Ishikawa (cell line): ENCODE measurements at regions not wholly inside any gene's neighbourhood (a gene's known extent, or its start where the extent isn't known, plus 50 kb on each side); places are given as distances from the start of the nearest gene placed in this dataset.

Source experiments
- CEBPB ChIP-seq: IDR thresholded peaks from 2 replicates; pipeline ENCODE4 v1.6.1; 2012
- CREB1 ChIP-seq: IDR thresholded peaks from 2 replicates; pipeline ENCODE4 v1.6.1; 2012; ENCODE audit warnings: low read depth
- EGR1 ChIP-seq: IDR thresholded peaks from 2 replicates; pipeline ENCODE4 v1.6.1; 2012
- EP300 ChIP-seq: IDR thresholded peaks from 2 replicates; pipeline ENCODE4 v1.6.1; 2012; ENCODE audit warnings: borderline replicate concordance
- FOXM1 ChIP-seq: IDR thresholded peaks from 2 replicates; pipeline ENCODE4 v1.6.1; 2012; ENCODE audit warnings: low read depth, borderline replicate concordance
- NFIC ChIP-seq: IDR thresholded peaks from 2 replicates; pipeline ENCODE4 v1.6.1; 2012
- RAD21 ChIP-seq: IDR thresholded peaks from 2 replicates; pipeline ENCODE4 v1.6.1; 2012; ENCODE audit warnings: low read depth
- TAF1 ChIP-seq: IDR thresholded peaks from 2 replicates; pipeline ENCODE4 v1.6.1; 2012; ENCODE audit warnings: low read depth, mild to moderate bottlenecking
- TCF12 ChIP-seq: IDR thresholded peaks from 2 replicates; pipeline ENCODE4 v1.6.1; 2012; ENCODE audit warnings: low read depth
- TEAD4 ChIP-seq: IDR thresholded peaks from 2 replicates; pipeline ENCODE4 v1.6.1; 2012
- YY1 ChIP-seq: IDR thresholded peaks from 2 replicates; pipeline ENCODE4 v1.6.1; 2012; ENCODE audit warnings: low read depth
- ZBTB7A ChIP-seq: IDR thresholded peaks from 2 replicates; pipeline ENCODE4 v1.6.1; 2012; ENCODE audit warnings: low read depth
- TF ChIP-seq, protein P1 (sequence below): IDR thresholded peaks from 2 replicates; pipeline ENCODE4 v1.6.1; 2012
- TF ChIP-seq, protein P2 (sequence below): IDR thresholded peaks from 2 replicates; pipeline ENCODE4 v1.6.1; 2012; ENCODE audit warnings: low read depth, mild to moderate bottlenecking
- TF ChIP-seq, protein P3 (sequence below): IDR thresholded peaks from 2 replicates; pipeline ENCODE4 v1.6.1; 2012

DNA sequence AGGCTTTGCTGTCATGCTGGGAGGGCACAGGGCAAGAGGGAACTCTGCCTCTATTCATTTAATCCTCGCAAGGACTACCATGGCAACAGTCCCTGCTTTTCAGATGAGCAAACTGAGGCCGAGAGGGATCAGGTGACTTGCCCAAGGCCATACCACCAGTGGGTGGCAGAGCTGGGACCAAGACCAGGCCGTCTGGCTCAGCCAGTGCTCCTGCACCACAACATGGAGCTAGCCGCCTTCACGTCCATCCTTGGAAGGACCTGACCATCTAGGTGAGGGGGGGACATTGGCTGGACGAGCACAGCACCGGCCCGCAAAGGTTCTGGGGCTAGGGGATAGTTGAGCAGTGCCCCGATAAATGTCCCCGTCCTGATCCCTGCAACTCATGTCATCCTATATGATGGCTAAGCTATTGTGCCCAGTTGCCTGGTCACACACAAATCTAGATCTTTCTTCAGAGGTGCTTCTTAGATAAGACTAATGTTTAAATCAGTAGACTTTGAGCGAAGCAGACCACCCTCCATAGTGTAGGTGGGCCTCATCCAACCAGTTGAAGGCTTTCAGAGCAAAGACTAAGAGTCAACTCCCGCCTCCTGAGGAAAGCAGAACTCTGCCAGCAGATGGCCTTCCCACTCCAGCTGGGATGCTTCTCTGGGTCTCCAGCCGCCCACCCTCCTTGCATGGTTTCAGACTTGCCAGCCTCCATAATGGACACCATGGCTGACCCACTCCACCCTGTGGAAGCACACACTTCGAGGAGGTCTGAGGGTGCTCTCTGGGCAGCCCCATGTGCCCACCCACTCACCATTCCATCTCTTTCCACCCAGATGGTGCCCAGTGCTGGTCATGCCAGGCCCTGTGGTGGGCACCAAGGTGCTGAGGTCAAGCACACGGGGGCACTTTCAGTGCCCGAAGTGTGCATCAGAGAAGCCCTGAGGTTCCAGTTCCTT lies 214.8 kb upstream of the RAB6C start:
- TF ChIP-seq TAF1 = no peak
- TF ChIP-seq, protein P1, sequence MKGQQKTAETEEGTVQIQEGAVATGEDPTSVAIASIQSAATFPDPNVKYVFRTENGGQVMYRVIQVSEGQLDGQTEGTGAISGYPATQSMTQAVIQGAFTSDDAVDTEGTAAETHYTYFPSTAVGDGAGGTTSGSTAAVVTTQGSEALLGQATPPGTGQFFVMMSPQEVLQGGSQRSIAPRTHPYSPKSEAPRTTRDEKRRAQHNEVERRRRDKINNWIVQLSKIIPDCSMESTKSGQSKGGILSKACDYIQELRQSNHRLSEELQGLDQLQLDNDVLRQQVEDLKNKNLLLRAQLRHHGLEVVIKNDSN = peak; percentile 55

DNA sequence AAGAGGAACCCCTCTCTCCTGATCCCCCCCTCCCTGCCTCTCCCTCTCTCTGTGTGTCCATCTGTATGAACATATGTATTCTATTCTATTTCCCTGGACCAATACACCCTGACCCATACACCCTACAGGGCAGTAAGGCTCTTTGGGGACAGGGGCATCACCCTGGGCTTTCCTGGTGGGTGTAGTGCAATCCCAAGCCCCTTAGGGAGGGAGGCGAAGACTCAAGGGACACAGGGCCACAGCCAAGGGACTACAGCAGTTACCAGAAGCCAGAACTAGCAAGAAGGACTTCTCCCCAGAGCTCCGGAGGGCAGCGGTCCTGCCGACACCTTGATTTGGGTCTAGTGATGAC lies 214.2 kb upstream of the RAB6C start:
- no peak for TF ChIP-seq EP300

DNA sequence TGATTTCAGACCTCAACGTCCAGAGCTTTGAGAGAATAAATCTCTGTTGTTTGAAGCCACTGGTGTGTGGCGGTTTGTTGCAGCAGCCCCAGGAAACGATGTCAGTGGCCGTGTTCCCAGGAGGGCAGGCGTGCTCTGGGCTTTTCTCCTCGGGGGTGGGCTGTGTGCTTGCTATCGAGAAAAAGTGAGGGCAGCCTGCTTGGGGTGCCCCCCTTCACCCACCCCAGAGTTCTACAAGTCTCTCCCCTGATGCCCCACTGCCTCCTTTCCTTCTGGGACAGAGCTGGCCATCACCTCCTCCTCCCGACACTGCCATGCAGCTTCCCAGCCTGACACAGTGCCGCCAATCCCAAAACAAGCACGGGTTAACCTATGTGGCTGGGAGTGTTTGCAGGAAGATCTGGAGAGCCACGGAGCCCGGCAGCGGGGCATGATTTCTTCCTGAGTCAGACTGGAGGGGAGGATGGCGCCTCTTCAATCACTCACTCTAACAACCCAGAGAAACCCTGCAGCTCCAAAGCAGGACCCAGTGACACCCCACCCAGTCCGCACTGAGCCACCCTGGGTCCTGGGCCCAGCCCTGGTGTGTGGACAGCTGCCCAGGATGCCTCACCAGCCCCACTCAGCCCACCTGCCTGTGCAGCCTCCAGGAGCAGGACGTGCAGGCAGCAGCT lies 213.7 kb upstream of the RAB6C start:
- TF ChIP-seq TCF12 (no peak), ZBTB7A (no peak)

DNA sequence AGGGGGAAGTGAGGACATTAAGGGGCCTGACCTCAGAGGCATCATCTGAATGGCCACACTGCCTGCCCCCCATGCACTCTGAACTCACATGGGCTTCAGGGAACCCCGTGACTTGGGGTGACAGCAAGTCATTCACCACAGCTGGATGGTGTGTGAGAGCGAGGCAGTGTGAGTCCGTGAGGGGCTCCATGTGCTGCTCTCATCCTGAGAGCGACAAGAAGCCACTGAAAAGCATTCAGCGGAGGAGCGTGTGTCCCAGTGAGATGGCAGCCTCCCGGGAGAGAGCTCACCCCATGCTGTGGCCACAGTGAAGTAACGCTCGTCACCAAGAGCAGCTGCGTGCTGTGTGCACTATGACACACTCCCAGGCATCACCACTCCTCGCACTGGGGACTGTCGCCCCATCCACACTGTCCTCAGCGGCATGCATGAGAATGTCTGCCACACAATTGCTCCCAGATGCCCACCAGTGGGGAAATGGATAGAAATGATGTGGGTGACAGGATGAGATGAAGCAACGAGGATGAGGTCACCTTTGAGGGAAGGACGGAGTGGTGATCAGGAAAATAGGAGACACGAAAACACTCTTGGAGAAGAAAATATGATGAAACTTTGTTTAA lies 213.0 kb upstream of the RAB6C start:
- TF ChIP-seq TCF12 (no peak), YY1 (no peak), EGR1 (no peak), TEAD4 (no peak), ZBTB7A (no peak), TAF1 (no peak), NFIC (no peak), CREB1 (no peak), RAD21 (no peak), EP300 (no peak), FOXM1 (no peak), CEBPB (no peak)
- TF ChIP-seq, protein P2, sequence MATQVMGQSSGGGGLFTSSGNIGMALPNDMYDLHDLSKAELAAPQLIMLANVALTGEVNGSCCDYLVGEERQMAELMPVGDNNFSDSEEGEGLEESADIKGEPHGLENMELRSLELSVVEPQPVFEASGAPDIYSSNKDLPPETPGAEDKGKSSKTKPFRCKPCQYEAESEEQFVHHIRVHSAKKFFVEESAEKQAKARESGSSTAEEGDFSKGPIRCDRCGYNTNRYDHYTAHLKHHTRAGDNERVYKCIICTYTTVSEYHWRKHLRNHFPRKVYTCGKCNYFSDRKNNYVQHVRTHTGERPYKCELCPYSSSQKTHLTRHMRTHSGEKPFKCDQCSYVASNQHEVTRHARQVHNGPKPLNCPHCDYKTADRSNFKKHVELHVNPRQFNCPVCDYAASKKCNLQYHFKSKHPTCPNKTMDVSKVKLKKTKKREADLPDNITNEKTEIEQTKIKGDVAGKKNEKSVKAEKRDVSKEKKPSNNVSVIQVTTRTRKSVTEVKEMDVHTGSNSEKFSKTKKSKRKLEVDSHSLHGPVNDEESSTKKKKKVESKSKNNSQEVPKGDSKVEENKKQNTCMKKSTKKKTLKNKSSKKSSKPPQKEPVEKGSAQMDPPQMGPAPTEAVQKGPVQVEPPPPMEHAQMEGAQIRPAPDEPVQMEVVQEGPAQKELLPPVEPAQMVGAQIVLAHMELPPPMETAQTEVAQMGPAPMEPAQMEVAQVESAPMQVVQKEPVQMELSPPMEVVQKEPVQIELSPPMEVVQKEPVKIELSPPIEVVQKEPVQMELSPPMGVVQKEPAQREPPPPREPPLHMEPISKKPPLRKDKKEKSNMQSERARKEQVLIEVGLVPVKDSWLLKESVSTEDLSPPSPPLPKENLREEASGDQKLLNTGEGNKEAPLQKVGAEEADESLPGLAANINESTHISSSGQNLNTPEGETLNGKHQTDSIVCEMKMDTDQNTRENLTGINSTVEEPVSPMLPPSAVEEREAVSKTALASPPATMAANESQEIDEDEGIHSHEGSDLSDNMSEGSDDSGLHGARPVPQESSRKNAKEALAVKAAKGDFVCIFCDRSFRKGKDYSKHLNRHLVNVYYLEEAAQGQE = no peak
- TF ChIP-seq, protein P3, sequence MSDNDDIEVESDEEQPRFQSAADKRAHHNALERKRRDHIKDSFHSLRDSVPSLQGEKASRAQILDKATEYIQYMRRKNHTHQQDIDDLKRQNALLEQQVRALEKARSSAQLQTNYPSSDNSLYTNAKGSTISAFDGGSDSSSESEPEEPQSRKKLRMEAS = no peak
- TF ChIP-seq, protein P1 = no peak

DNA sequence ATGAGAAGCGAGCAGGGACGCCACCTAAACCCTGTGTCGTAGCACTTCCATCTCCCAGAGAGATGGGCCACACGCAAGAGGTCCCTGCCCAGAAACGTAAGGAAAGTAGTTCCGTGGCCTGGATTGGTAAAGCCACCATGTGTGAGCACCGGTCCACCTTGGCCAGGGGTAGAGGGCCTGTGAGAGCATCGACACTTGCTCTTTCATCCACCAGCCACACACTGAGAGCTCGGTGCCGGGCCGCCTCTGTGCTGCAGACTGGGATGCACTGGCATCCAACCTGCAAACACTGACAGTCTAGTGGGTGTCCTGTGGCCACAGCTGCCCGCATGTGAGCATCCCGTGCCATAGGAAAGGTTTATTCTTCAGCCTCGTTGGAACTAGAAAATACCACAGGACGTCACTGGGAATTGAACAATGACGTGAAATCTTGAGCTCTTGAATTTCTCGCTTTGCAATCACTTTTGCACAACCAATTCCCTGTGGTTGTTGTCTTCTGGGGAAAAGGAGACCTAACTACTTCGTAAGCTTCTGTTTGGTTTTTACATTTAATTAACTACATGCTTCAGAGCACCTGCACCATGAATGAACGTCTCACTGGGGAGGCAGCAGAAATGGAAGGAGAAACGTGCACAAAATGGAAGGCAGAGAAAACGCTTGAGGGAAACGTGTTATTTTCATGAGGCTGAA lies 212.0 kb upstream of the RAB6C start:
- no peak for TF ChIP-seq FOXM1
- TF ChIP-seq, protein P2 = no peak
- no peak for TF ChIP-seq TCF12
- TF ChIP-seq NFIC = no peak
- no peak for TF ChIP-seq CEBPB
- TF ChIP-seq, protein P3 = 0 out of 2 replicates have a peak, but pooled peaks have one; percentile 15
- TF ChIP-seq EGR1 = no peak
- TF ChIP-seq TAF1 = no peak
- no peak for TF ChIP-seq CREB1
- TF ChIP-seq TEAD4 = no peak
- 0 out of 2 replicates have a peak, but pooled peaks have one; percentile 35 for TF ChIP-seq YY1
- TF ChIP-seq, protein P1 = no peak
- TF ChIP-seq EP300 = no peak
- TF ChIP-seq ZBTB7A = no peak
- TF ChIP-seq RAD21 = no peak

DNA sequence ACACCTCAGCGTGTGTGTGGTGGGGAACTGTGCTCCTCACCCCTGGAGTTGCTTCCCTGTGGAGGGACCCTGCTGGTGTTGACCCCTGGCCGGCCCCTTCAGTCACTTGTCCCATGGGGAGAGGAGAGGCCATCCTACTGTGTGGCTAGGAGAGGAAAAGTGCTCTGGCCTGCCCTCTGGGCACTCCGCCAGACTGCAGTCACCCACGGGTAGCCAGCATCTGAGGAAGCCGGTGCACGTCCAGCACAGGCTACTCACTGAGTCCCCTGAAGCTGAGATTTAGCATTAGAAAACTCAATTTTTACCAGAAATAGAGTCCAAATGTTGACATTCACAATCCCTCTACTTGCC lies 211.5 kb upstream of the RAB6C start:
- TF ChIP-seq RAD21 = no peak
- TF ChIP-seq TAF1 = no peak
- no peak for TF ChIP-seq ZBTB7A
- TF ChIP-seq CREB1 = no peak
- no peak for TF ChIP-seq YY1
- TF ChIP-seq FOXM1 = peak; percentile 66; the same call in 1 of the 2 replicates
- TF ChIP-seq CEBPB = 0 out of 2 replicates have a peak, but pooled peaks have one; percentile 23
- peak; percentile 93 for TF ChIP-seq TCF12
- TF ChIP-seq, protein P1 = 0 out of 2 replicates have a peak, but pooled peaks have one; percentile 13
- TF ChIP-seq, protein P2 = no peak
- TF ChIP-seq TEAD4 = peak; percentile 60; the same call in 1 of the 2 replicates
- TF ChIP-seq NFIC = peak; percentile 95
- TF ChIP-seq, protein P3 = 0 out of 2 replicates have a peak, but pooled peaks have one; percentile 4
- TF ChIP-seq EP300 = peak; percentile 81
- TF ChIP-seq EGR1 = no peak
